Fibroblast of lung (primary cell): ENCODE measurements at regions not wholly inside any gene's neighbourhood (a gene's known extent, or its start where the extent isn't known, plus 50 kb on each side); places are given as distances from the start of the nearest gene placed in this dataset.

Experiments
- DNase-seq, 2 donors: peaks; one replicate each; pipeline versions ENCODE4 v3.0.0 to v3.0.0-alpha.2; 2010; ENCODE audit warnings: low read depth in 2 of 2
- H2AFZ ChIP-seq: 2 replicates; pipeline ENCODE4 v1.5.1; 2012; ENCODE audit warnings: low read length, control low read depth, inconsistent platforms
- H3K27ac ChIP-seq: 2 replicates; pipeline ENCODE4 v1.5.1; 2011; ENCODE audit warnings: low read length, control low read depth; ENCODE audit not compliant: insufficient read depth
- H3K27me3 ChIP-seq: 2 replicates; pipeline ENCODE4 v1.5.1; 2011; ENCODE audit warnings: mild to moderate bottlenecking, low read length; ENCODE audit not compliant: control insufficient read depth, insufficient read depth
- H3K36me3 ChIP-seq: 2 replicates; pipeline ENCODE4 v1.5.1; 2011; ENCODE audit warnings: low read length; ENCODE audit not compliant: control insufficient read depth, insufficient read depth
- H3K4me1 ChIP-seq: 2 replicates; pipeline ENCODE4 v1.5.1; 2011; ENCODE audit warnings: low read length; ENCODE audit not compliant: control insufficient read depth, insufficient read depth; ENCODE audit errors: extremely low read depth
- H3K4me2 ChIP-seq: 2 replicates; pipeline ENCODE4 v1.5.1; 2011; ENCODE audit warnings: low read length, control low read depth; ENCODE audit not compliant: insufficient read depth; ENCODE audit errors: extremely low read depth
- H3K4me3 ChIP-seq, 4 experiments: fragments of 200-600 bp in 1 of 4; sonication (generic) in 1 of 4; replicated peaks in 1 of 4; 2 replicates each; pipeline ENCODE4 v1.5.1; 2011 to 2016; ENCODE audit warnings: low read length in 4 of 4, low read depth in 3 of 4, mild to moderate bottlenecking in 3 of 4, control low read depth in 2 of 4, inconsistent platforms in 1 of 4, mixed read lengths in 1 of 4; ENCODE audit not compliant: insufficient read depth in 1 of 4; ENCODE audit errors: control extremely low read depth in 1 of 4
- H3K79me2 ChIP-seq: 2 replicates; pipeline ENCODE4 v1.5.1; 2012; ENCODE audit warnings: mild to moderate bottlenecking, low read length, inconsistent platforms; ENCODE audit not compliant: control insufficient read depth, insufficient read depth
- H3K9ac ChIP-seq: 2 replicates; pipeline ENCODE4 v1.5.1; 2011; ENCODE audit warnings: mild to moderate bottlenecking, low read length, control low read depth; ENCODE audit not compliant: insufficient read depth
- H3K9me3 ChIP-seq: 2 replicates; pipeline ENCODE4 v1.5.1; 2012; ENCODE audit warnings: low read depth, low read length; ENCODE audit not compliant: control insufficient read depth, insufficient read depth
- H4K20me1 ChIP-seq: 2 replicates; pipeline ENCODE4 v1.5.1; 2011; ENCODE audit warnings: low read length; ENCODE audit not compliant: control insufficient read depth, insufficient read depth; ENCODE audit errors: extremely low read depth
- EZH2 ChIP-seq: IDR thresholded peaks from 2 replicates; pipeline ENCODE4 v1.5.1; 2012; ENCODE audit warnings: low read length, control low read depth, mild to moderate bottlenecking; ENCODE audit errors: missing control alignments
- TF ChIP-seq, protein P1 (sequence below), 2 donors: IDR thresholded peaks in 1 of 2; conservative IDR thresholded peaks in 1 of 2; 1 replicate in 1 of 2; 2 replicates in 1 of 2; pipeline ENCODE4 v1.5.1; 2011 to 2012; ENCODE audit warnings: low read length in 2 of 2, control low read depth in 1 of 2, inconsistent platforms in 1 of 2, low read depth in 1 of 2, mild to moderate bottlenecking in 1 of 2

DNA sequence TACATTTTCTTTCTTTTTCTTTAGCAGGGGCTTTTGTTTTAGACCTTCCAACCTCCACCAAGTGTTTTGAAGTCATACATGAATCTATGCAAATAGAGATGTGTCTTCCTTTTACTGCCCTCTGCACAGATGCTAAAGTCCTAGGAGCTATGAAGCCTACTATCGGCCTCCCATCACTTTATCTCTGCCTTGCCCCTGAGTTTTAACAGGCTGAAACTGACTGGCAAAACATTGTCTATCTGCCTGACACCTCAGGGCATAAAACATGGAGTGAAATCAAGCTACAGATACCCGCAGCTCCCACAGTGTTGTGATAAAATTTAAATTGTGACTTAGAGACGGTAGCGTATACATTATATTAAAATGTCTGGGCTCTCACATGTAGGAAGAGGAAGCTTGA, 604.6 kb upstream of the C9orf72 start:
- no peak overlapping the region for H2AFZ ChIP-seq
- H3K9me3 ChIP-seq: no peaks in the 10 kb centered on the region
- no peak overlapping the region for H3K4me3 ChIP-seq
- H3K36me3 ChIP-seq: no peaks in the 10 kb centered on the region
- H3K79me2 ChIP-seq: no peaks in the 10 kb centered on the region
- H3K27ac ChIP-seq: no peak overlapping the region
- H3K4me2 ChIP-seq: no peak overlapping the region
- H3K4me1 ChIP-seq: no peaks in the 10 kb centered on the region
- no peak overlapping the region for H3K9ac ChIP-seq
- H4K20me1 ChIP-seq: no peaks in the 10 kb centered on the region
- no peak for DNase-seq
- H3K27me3 ChIP-seq: no peaks in the 10 kb centered on the region
- TF ChIP-seq EZH2: no peak
- TF ChIP-seq, protein P1, sequence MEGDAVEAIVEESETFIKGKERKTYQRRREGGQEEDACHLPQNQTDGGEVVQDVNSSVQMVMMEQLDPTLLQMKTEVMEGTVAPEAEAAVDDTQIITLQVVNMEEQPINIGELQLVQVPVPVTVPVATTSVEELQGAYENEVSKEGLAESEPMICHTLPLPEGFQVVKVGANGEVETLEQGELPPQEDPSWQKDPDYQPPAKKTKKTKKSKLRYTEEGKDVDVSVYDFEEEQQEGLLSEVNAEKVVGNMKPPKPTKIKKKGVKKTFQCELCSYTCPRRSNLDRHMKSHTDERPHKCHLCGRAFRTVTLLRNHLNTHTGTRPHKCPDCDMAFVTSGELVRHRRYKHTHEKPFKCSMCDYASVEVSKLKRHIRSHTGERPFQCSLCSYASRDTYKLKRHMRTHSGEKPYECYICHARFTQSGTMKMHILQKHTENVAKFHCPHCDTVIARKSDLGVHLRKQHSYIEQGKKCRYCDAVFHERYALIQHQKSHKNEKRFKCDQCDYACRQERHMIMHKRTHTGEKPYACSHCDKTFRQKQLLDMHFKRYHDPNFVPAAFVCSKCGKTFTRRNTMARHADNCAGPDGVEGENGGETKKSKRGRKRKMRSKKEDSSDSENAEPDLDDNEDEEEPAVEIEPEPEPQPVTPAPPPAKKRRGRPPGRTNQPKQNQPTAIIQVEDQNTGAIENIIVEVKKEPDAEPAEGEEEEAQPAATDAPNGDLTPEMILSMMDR (conservative IDR thresholded peaks at IDR 0.05 in 1 of 2, IDR thresholded peaks at IDR 0.05 in 1 of 2; ENCODE audit: low read depth in 1 of 2, low read length in 2 of 2): no peak

DNA sequence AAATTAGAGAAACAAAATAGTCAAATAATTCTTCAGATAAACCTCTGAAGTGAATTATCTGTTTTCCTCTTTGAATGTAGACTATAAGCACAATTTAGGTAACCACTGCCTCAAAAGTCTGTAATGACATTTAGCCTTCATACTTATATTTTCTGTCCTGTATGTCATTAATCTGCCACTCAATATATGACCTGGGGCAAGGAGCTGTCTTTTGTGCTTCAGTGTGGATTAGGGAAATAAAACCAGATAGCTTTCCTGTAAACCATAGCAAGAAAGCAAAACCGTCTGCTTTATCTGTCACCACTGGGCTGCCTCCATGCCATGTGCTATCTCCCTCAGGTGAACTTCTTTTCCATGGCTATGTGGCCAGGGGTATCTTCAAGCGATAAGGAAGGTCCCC, 606.6 kb upstream of the C9orf72 start:
- TF ChIP-seq EZH2: no peak
- TF ChIP-seq, protein P1 (conservative IDR thresholded peaks at IDR 0.05 in 1 of 2, IDR thresholded peaks at IDR 0.05 in 1 of 2; ENCODE audit: low read depth in 1 of 2, low read length in 2 of 2): no peak
- Histone ChIP-seq H3K9me3 (no peaks in the 10 kb centered on the region), H3K79me2 (no peaks in the 10 kb centered on the region), H3K27me3 (no peaks in the 10 kb centered on the region), H3K36me3 (no peaks in the 10 kb centered on the region), H3K27ac (no peak overlapping the region), H3K4me3 (no peak overlapping the region), H3K9ac (no peak overlapping the region), H2AFZ (no peak overlapping the region), H3K4me2 (no peak overlapping the region), H4K20me1 (no peaks in the 10 kb centered on the region), H3K4me1 (no peaks in the 10 kb centered on the region)
- DNase-seq: no peak

DNA sequence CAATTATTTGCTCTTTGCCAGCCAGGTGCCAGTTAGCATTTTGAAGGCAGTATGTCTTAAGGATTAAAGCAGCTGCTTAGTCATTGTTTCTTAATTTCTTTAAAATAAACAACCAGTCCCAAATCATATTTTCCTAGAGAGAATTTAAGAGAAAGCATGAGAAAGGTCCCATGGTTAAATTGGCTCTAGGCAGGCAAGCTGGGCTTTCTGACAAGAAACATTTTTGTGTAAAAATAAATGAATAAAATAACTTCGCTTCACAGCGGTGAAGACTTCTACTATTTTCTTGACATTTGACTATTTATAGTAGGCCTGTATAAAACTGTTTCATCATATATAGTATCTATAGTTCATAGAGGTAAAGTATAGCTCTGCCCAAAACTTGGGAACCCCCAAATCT, 617.7 kb upstream of the C9orf72 start:
- DNase-seq: peak in 1 of 2 donors; percentile 15

More for the DNA sequence above, 617.7 kb upstream of the C9orf72 start:
- Histone ChIP-seq H3K4me1 (no peaks in the 10 kb centered on the region), H2AFZ (no peak overlapping the region), H3K9me3 (no peaks in the 10 kb centered on the region), H3K27ac (no peak overlapping the region), H3K9ac (no peak overlapping the region), H3K36me3 (no peaks in the 10 kb centered on the region), H3K79me2 (no peaks in the 10 kb centered on the region), H3K4me2 (no peak overlapping the region), H3K4me3 (no peak overlapping the region), H4K20me1 (no peaks in the 10 kb centered on the region), H3K27me3 (no peaks in the 10 kb centered on the region)
- TF ChIP-seq EZH2: no peak
- TF ChIP-seq, protein P1 (conservative IDR thresholded peaks at IDR 0.05 in 1 of 2, IDR thresholded peaks at IDR 0.05 in 1 of 2; ENCODE audit: low read depth in 1 of 2, low read length in 2 of 2): no peak
